HEK293 (cell line): ENCODE measurements at regions not wholly inside any gene's neighbourhood (a gene's known extent, or its start where the extent isn't known, plus 50 kb on each side); places are given as distances from the start of the nearest gene placed in this dataset.

Source experiments
- ZNF184 ChIP-seq: fragments of 450-650 bp; IDR thresholded peaks from 2 replicates; pipeline ENCODE4 v1.5.1; 2018; ENCODE audit warnings: missing biosample characterization, mild to moderate bottlenecking, missing genetic modification characterization
- TF ChIP-seq, protein P1 (sequence below): fragments of 450-650 bp; formaldehyde crosslinking; IDR thresholded peaks from 2 replicates; pipeline ENCODE4 v1.5.1; 2016; ENCODE audit warnings: missing biosample characterization, missing genetic modification characterization
- TF ChIP-seq, protein P2 (sequence below): fragments of 450-650 bp; formaldehyde crosslinking; conservative IDR thresholded peaks from 2 replicates; pipeline ENCODE4 v1.5.1; 2016; ENCODE audit warnings: low read depth, missing biosample characterization, missing genetic modification characterization

DNA sequence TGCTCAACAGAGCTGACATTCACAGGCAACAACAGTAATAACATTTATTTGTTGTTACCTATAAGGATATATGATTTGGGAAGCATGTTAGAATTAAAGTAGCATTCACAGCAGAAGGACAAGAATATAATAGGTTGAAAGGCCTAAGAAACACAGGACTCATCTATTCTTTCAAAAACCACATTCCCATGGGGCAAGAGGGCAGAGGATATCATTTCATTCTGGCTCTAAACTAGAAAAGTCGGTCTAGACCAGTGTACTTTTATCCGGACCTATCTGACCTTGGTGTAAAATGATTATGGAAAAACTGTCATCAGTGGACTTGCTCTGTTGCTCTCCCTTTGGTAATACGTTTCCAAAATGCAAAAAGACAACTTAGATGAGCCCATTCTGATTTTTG lies 914.7 kb upstream of the CITED2 start:
- TF ChIP-seq, protein P1, sequence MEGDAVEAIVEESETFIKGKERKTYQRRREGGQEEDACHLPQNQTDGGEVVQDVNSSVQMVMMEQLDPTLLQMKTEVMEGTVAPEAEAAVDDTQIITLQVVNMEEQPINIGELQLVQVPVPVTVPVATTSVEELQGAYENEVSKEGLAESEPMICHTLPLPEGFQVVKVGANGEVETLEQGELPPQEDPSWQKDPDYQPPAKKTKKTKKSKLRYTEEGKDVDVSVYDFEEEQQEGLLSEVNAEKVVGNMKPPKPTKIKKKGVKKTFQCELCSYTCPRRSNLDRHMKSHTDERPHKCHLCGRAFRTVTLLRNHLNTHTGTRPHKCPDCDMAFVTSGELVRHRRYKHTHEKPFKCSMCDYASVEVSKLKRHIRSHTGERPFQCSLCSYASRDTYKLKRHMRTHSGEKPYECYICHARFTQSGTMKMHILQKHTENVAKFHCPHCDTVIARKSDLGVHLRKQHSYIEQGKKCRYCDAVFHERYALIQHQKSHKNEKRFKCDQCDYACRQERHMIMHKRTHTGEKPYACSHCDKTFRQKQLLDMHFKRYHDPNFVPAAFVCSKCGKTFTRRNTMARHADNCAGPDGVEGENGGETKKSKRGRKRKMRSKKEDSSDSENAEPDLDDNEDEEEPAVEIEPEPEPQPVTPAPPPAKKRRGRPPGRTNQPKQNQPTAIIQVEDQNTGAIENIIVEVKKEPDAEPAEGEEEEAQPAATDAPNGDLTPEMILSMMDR (tag by site-specific recombination) = no peak
- TF ChIP-seq, protein P2, sequence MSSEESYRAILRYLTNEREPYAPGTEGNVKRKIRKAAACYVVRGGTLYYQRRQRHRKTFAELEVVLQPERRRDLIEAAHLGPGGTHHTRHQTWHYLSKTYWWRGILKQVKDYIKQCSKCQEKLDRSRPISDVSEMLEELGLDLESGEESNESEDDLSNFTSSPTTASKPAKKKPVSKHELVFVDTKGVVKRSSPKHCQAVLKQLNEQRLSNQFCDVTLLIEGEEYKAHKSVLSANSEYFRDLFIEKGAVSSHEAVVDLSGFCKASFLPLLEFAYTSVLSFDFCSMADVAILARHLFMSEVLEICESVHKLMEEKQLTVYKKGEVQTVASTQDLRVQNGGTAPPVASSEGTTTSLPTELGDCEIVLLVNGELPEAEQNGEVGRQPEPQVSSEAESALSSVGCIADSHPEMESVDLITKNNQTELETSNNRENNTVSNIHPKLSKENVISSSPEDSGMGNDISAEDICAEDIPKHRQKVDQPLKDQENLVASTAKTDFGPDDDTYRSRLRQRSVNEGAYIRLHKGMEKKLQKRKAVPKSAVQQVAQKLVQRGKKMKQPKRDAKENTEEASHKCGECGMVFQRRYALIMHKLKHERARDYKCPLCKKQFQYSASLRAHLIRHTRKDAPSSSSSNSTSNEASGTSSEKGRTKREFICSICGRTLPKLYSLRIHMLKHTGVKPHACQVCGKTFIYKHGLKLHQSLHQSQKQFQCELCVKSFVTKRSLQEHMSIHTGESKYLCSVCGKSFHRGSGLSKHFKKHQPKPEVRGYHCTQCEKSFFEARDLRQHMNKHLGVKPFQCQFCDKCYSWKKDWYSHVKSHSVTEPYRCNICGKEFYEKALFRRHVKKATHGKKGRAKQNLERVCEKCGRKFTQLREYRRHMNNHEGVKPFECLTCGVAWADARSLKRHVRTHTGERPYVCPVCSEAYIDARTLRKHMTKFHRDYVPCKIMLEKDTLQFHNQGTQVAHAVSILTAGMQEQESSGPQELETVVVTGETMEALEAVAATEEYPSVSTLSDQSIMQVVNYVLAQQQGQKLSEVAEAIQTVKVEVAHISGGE (tag by site-specific recombination) = no peak
- no peak for TF ChIP-seq ZNF184 (tag by site-specific recombination)
